Bronchial epithelial cell (primary cell): ENCODE measurements at regions not wholly inside any gene's neighbourhood (a gene's known extent, or its start where the extent isn't known, plus 50 kb on each side); places are given as distances from the start of the nearest gene placed in this dataset.

Source experiments
- DNase-seq: peaks from one replicate; pipeline ENCODE4 v3.0.0-alpha.2; 2010; ENCODE audit warnings: low read depth
- FAIRE-seq: peaks from 2 replicates; lab custom pipeline; 2011; peaks lifted over from hg19 to GRCh38; lab: Jason Lieb, UNC
- H3K27me3 ChIP-seq: 2 replicates; pipeline ENCODE4 v1.5.1; 2011; ENCODE audit warnings: low read length; ENCODE audit not compliant: control insufficient read depth, insufficient read depth
- H3K36me3 ChIP-seq: 2 replicates; pipeline ENCODE4 v1.5.1; 2011; ENCODE audit warnings: low read length; ENCODE audit not compliant: control insufficient read depth, insufficient read depth
- H3K4me3 ChIP-seq: 2 replicates; pipeline ENCODE4 v1.5.1; 2011; ENCODE audit warnings: mild to moderate bottlenecking, low read depth, low read length, control low read depth
- CTCF ChIP-seq: IDR thresholded peaks from 2 replicates; pipeline ENCODE4 v1.5.1; 2011; ENCODE audit warnings: mild to moderate bottlenecking, moderate library complexity, low read length, control low read depth, inconsistent platforms; ENCODE audit not compliant: insufficient read depth, severe bottlenecking

GRCh38 chr2:7966032-7966431, 715.8 kb upstream of the ID2 start:
- no peak overlapping the region for H3K4me3 ChIP-seq
- FAIRE-seq (no peak), DNase-seq (no peak)
- no peak for TF ChIP-seq CTCF
- no peaks in the 10 kb centered on the region for H3K27me3 ChIP-seq
- no peaks in the 10 kb centered on the region for H3K36me3 ChIP-seq

- no peak overlapping the region for H3K4me3 ChIP-seq
- H3K36me3 ChIP-seq, result no peaks in the 10 kb centered on the region
- H3K27me3 ChIP-seq, result no peaks in the 10 kb centered on the region
- FAIRE-seq, result no peak
- TF ChIP-seq CTCF, result no peak
- DNase-seq, result no peak
Measured at GRCh38 chr2:7967707-7968405, 714.0 kb upstream of the ID2 start.

GRCh38 chr2:7969756-7970515, 711.9 kb upstream of the ID2 start:
- Histone ChIP-seq H3K36me3 (no peaks in the 10 kb centered on the region), H3K4me3 (no peak overlapping the region), H3K27me3 (no peaks in the 10 kb centered on the region)
- FAIRE-seq (no peak), DNase-seq (no peak)
- no peak for TF ChIP-seq CTCF

- Histone ChIP-seq H3K36me3 (no peaks in the 10 kb centered on the region), H3K4me3 (no peak overlapping the region), H3K27me3 (no peaks in the 10 kb centered on the region)
- DNase-seq (no peak), FAIRE-seq (no peak)
- TF ChIP-seq CTCF, result no peak
Measured at GRCh38 chr2:7971248-7971647, 710.6 kb upstream of the ID2 start.

- Histone ChIP-seq H3K27me3 (no peaks in the 10 kb centered on the region), H3K36me3 (no peaks in the 10 kb centered on the region), H3K4me3 (no peak overlapping the region)
- FAIRE-seq (no peak), DNase-seq (no peak)
- TF ChIP-seq CTCF, result no peak
Measured at GRCh38 chr2:7971841-7972240, 710.0 kb upstream of the ID2 start.
